ENCODE measurements at regions not wholly inside any gene's neighbourhood (a gene's known extent, or its start where the extent isn't known, plus 50 kb on each side); places are given as distances from the start of the nearest gene placed in this dataset.

DNA sequence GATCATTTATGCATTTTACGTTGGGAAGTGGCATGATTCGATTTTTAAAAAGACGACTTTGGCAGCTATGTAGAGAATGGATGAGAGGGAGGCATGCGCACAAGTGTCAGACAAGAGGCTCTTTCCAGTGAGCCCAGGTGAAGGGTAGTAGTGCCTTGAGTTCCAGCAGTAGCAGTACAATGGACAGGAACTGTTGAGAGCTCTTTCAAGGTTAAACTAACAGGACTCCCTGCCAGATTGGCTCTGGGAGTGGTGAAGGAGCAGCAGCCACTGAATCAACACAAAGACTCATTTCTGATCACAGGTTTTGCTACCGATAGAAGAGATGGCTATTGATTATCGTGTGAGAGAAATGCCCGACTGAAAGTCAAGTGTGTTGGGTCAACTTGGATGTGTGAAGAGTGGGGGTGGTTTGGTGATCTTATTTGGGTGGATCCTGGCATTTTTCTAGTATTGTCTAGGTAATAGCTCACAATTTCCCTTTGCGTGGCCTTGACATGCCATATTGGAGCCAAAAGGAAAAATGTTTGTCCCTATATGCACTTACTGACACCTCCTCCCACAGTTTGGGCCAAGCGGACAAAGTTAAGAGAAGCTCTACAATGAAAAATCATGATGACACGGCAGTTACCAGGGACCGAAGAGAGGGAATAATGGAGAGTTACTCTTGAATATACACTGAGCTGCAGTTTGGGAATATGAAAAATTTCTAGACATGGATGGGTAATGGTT is 81.6 kb upstream of the MDFIC2 start:
- no peaks in the 10 kb centered on the region for H3K9me3 ChIP-seq (replicated peaks in 1 of 2; ENCODE audit: control insufficient read depth in 1 of 2, insufficient read depth in 1 of 2, low read length in 2 of 2)
- TF ChIP-seq CTCF (IDR thresholded peaks at IDR 0.05) = no peak
- peaks cover 0 to 8% (median 3%) of the 10 kb centered on the region in 7 donors for H3K9me3 Mint-ChIP-seq
- H3K4me1 Mint-ChIP-seq = no peaks in the 10 kb centered on the region
- no peak overlapping the region for H3K27ac ChIP-seq (ENCODE audit: low read depth in 1 of 2, low read length in 2 of 2)
- H3K27ac Mint-ChIP-seq = no peak overlapping the region
- H3K4me1 ChIP-seq (ENCODE audit: control insufficient read depth in 1 of 2, insufficient read depth in 2 of 2, low read length in 2 of 2) = no peaks in the 10 kb centered on the region
- no peak overlapping the region for H3K4me3 ChIP-seq (replicated peaks in 1 of 3; ENCODE audit: low read depth in 2 of 3, low read length in 3 of 3)
- H3K4me3 Mint-ChIP-seq = no peak overlapping the region
- H4K20me1 ChIP-seq (ENCODE audit: insufficient read depth, low read length) = no peaks in the 10 kb centered on the region
- H3K36me3 Mint-ChIP-seq = no peaks in the 10 kb centered on the region
- no peak overlapping the region for H3K4me2 ChIP-seq (replicated peaks; ENCODE audit: extremely low read depth, low read length, poor library complexity, severe bottlenecking)
- intact Hi-C loops (cut with micrococcal nuclease) = no loop called here
- no peak for DNase-seq
- no peak overlapping the region for H3K9ac ChIP-seq (ENCODE audit: insufficient read depth, low read length, poor library complexity, severe bottlenecking)
- WGBS (ENCODE audit: insufficient coverage) = 100% methylated on average over 4 of the region's 11 CpGs
- no peak overlapping the region for H2AFZ ChIP-seq (ENCODE audit: insufficient read depth, low read depth, low read length, poor library complexity, severe bottlenecking)
- no peaks in the 10 kb centered on the region for H3K36me3 ChIP-seq (replicated peaks in 1 of 2; ENCODE audit: control insufficient read depth in 1 of 2, insufficient read depth in 2 of 2, low read length in 2 of 2)
- H3K27me3 ChIP-seq (ENCODE audit: control insufficient read depth in 2 of 2, insufficient read depth in 2 of 2, low read length in 2 of 2) = no peaks in the 10 kb centered on the region
- no peaks in the 10 kb centered on the region for H3K79me2 ChIP-seq (ENCODE audit: insufficient read depth, low read length)
- peaks cover 0 to 2% (median 0%) of the 10 kb centered on the region in 3 donors for H3K27me3 Mint-ChIP-seq (ENCODE audit: low read depth in 3 of 3)

GRCh38 chr3:70392227-70392626 is 79.8 kb upstream of the MDFIC2 start:
- intact Hi-C loops (cut with micrococcal nuclease) = no loop called here
- WGBS (ENCODE audit: insufficient coverage) = no CpG with 5 or more reads among the region's 1 CpG
- H3K27ac ChIP-seq (ENCODE audit: low read depth in 1 of 2, low read length in 2 of 2) = no peak overlapping the region
- H3K36me3 ChIP-seq (replicated peaks in 1 of 2; ENCODE audit: control insufficient read depth in 1 of 2, insufficient read depth in 2 of 2, low read length in 2 of 2) = no peaks in the 10 kb centered on the region
- no peak overlapping the region for H2AFZ ChIP-seq (ENCODE audit: insufficient read depth, low read depth, low read length, poor library complexity, severe bottlenecking)
- Mint-ChIP-seq H3K27ac (no peak overlapping the region), H3K9me3 (peaks cover 0 to 8% (median 3%) of the 10 kb centered on the region in 7 donors), H3K4me3 (no peak overlapping the region), H3K27me3 (ENCODE audit: low read depth in 3 of 3) (peaks cover 0 to 2% (median 0%) of the 10 kb centered on the region in 3 donors), H3K4me1 (no peaks in the 10 kb centered on the region), H3K36me3 (no peaks in the 10 kb centered on the region)
- no peak overlapping the region for H3K4me2 ChIP-seq (replicated peaks; ENCODE audit: extremely low read depth, low read length, poor library complexity, severe bottlenecking)
- no peaks in the 10 kb centered on the region for H3K79me2 ChIP-seq (ENCODE audit: insufficient read depth, low read length)
- H3K4me3 ChIP-seq (replicated peaks in 1 of 3; ENCODE audit: low read depth in 2 of 3, low read length in 3 of 3) = no peak overlapping the region
- H3K9me3 ChIP-seq (replicated peaks in 1 of 2; ENCODE audit: control insufficient read depth in 1 of 2, insufficient read depth in 1 of 2, low read length in 2 of 2) = no peaks in the 10 kb centered on the region
- H4K20me1 ChIP-seq (ENCODE audit: insufficient read depth, low read length) = no peaks in the 10 kb centered on the region
- H3K9ac ChIP-seq (ENCODE audit: insufficient read depth, low read length, poor library complexity, severe bottlenecking) = no peak overlapping the region
- no peaks in the 10 kb centered on the region for H3K4me1 ChIP-seq (ENCODE audit: control insufficient read depth in 1 of 2, insufficient read depth in 2 of 2, low read length in 2 of 2)
- H3K27me3 ChIP-seq (ENCODE audit: control insufficient read depth in 2 of 2, insufficient read depth in 2 of 2, low read length in 2 of 2) = no peaks in the 10 kb centered on the region
- DNase-seq = no peak
- no peak for TF ChIP-seq CTCF (IDR thresholded peaks at IDR 0.05)
